ENCODE measurements at regions not wholly inside any gene's neighbourhood (a gene's known extent, or its start where the extent isn't known, plus 50 kb on each side); places are given as distances from the start of the nearest gene placed in this dataset.

GRCh38 chr19:13627531-13627930 is 121.3 kb upstream of the CACNA1A start:
- Histone ChIP-seq H3K9me3 (ENCODE audit: insufficient read depth, low read length, severe bottlenecking) (no peaks in the 10 kb centered on the region), H3K27me3 (ENCODE audit: insufficient read depth, low read length, poor library complexity) (peaks cover 18% of the 10 kb centered on the region), H3K79me2 (ENCODE audit: insufficient read depth, low read length) (no peaks in the 10 kb centered on the region), H3K36me3 (ENCODE audit: insufficient read depth, low read length) (no peaks in the 10 kb centered on the region), H3K9ac (ENCODE audit: low read depth, low read length) (no peak overlapping the region), H3K4me2 (ENCODE audit: insufficient read depth, low read length) (no peak overlapping the region), H4K20me1 (ENCODE audit: insufficient read depth, low read length) (no peaks in the 10 kb centered on the region), H3K27ac (ENCODE audit: low read length) (no peak overlapping the region), H3K4me1 (ENCODE audit: insufficient read depth, low read length) (no peaks in the 10 kb centered on the region), H3K4me3 (ENCODE audit: low read depth in 1 of 2, low read length in 2 of 2) (no peak overlapping the region), H2AFZ (ENCODE audit: low read depth, low read length) (no peak overlapping the region)
- TF ChIP-seq, protein P1, sequence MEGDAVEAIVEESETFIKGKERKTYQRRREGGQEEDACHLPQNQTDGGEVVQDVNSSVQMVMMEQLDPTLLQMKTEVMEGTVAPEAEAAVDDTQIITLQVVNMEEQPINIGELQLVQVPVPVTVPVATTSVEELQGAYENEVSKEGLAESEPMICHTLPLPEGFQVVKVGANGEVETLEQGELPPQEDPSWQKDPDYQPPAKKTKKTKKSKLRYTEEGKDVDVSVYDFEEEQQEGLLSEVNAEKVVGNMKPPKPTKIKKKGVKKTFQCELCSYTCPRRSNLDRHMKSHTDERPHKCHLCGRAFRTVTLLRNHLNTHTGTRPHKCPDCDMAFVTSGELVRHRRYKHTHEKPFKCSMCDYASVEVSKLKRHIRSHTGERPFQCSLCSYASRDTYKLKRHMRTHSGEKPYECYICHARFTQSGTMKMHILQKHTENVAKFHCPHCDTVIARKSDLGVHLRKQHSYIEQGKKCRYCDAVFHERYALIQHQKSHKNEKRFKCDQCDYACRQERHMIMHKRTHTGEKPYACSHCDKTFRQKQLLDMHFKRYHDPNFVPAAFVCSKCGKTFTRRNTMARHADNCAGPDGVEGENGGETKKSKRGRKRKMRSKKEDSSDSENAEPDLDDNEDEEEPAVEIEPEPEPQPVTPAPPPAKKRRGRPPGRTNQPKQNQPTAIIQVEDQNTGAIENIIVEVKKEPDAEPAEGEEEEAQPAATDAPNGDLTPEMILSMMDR (IDR thresholded peaks at IDR 0.05; ENCODE audit: borderline replicate concordance, extremely low read depth, low read length, poor library complexity, severe bottlenecking) = no peak
- no peak for TF ChIP-seq EZH2 (IDR thresholded peaks at IDR 0.05; ENCODE audit: borderline replicate concordance, low read depth, low read length, severe bottlenecking)
- ATAC-seq (ENCODE audit: insufficient read depth, low read depth) (no peak), DNase-seq (no peak)

- H4K20me1 ChIP-seq (ENCODE audit: insufficient read depth, low read length) = no peaks in the 10 kb centered on the region
- TF ChIP-seq EZH2 (IDR thresholded peaks at IDR 0.05; ENCODE audit: borderline replicate concordance, low read depth, low read length, severe bottlenecking) = no peak
- TF ChIP-seq, protein P1 (IDR thresholded peaks at IDR 0.05; ENCODE audit: borderline replicate concordance, extremely low read depth, low read length, poor library complexity, severe bottlenecking) = no peak
- H3K27me3 ChIP-seq (ENCODE audit: insufficient read depth, low read length, poor library complexity) = peaks cover 19% of the 10 kb centered on the region
- H3K4me1 ChIP-seq (ENCODE audit: insufficient read depth, low read length) = no peaks in the 10 kb centered on the region
- DNase-seq (no peak), ATAC-seq (ENCODE audit: insufficient read depth, low read depth) (no peak)
- no peak overlapping the region for H3K27ac ChIP-seq (ENCODE audit: low read length)
- H3K36me3 ChIP-seq (ENCODE audit: insufficient read depth, low read length) = no peaks in the 10 kb centered on the region
- no peak overlapping the region for H3K4me2 ChIP-seq (ENCODE audit: insufficient read depth, low read length)
- no peaks in the 10 kb centered on the region for H3K79me2 ChIP-seq (ENCODE audit: insufficient read depth, low read length)
- no peak overlapping the region for H2AFZ ChIP-seq (ENCODE audit: low read depth, low read length)
- no peaks in the 10 kb centered on the region for H3K9me3 ChIP-seq (ENCODE audit: insufficient read depth, low read length, severe bottlenecking)
- H3K9ac ChIP-seq (ENCODE audit: low read depth, low read length) = no peak overlapping the region
- H3K4me3 ChIP-seq (ENCODE audit: low read depth in 1 of 2, low read length in 2 of 2) = no peak overlapping the region
Measured at GRCh38 chr19:13623716-13624710, 117.7 kb upstream of the CACNA1A start.

DNA sequence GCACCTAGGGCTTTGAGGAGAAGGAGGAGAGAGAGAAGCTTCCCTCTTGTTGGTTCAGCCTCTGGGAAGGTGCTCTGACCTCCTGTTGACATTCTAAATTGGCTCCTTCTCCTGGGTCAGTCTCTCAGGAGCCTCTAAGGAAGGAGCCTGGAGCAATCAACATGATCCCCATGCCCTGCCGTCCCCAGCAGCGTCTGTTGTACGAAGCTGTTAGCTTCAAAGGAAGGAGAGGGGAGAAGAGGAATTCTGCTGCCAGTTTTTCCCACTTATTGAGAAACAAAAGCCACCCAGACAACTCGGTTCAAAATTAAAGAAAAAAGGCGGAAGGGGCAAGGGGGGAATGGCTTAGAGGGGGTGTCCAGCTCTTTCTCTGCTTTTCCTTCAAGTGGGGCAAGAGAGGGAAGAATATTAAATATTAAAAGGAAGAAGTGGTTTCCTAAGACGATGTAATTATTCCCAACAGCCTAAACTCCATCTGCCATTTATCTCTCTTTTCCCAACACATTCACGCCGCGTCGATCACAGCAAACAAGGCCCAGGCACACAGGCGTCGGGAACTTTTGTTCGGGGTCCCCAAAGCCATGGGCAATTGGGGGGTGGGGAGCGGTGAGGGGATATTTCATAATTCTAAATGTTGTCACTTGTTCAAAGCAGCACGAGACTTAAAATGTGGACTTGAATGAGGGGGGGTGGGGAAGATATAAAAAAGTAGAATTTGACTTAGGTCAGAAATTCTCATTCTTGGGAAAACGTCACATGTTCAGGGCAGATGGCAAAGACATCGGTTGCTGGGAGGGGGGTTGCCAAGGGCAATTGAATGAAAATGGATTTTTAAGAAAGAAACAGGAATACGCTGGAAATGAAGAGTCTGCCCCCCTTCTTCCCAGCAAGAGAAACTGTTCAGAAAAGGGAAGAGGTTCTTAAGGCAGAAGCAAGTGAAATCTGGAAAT is 116.8 kb upstream of the CACNA1A start:
- no peaks in the 10 kb centered on the region for H3K36me3 ChIP-seq (ENCODE audit: insufficient read depth, low read length)
- DNase-seq (no peak), ATAC-seq (ENCODE audit: insufficient read depth, low read depth) (no peak)
- TF ChIP-seq, protein P1 (IDR thresholded peaks at IDR 0.05; ENCODE audit: borderline replicate concordance, extremely low read depth, low read length, poor library complexity, severe bottlenecking) = no peak
- TF ChIP-seq EZH2 (IDR thresholded peaks at IDR 0.05; ENCODE audit: borderline replicate concordance, low read depth, low read length, severe bottlenecking) = no peak
- no peaks in the 10 kb centered on the region for H3K9me3 ChIP-seq (ENCODE audit: insufficient read depth, low read length, severe bottlenecking)
- H2AFZ ChIP-seq (ENCODE audit: low read depth, low read length) = no peak overlapping the region
- H3K9ac ChIP-seq (ENCODE audit: low read depth, low read length) = no peak overlapping the region
- H3K4me1 ChIP-seq (ENCODE audit: insufficient read depth, low read length) = no peaks in the 10 kb centered on the region
- no peaks in the 10 kb centered on the region for H4K20me1 ChIP-seq (ENCODE audit: insufficient read depth, low read length)
- no peak overlapping the region for H3K27ac ChIP-seq (ENCODE audit: low read length)
- H3K4me2 ChIP-seq (ENCODE audit: insufficient read depth, low read length) = no peak overlapping the region
- no peaks in the 10 kb centered on the region for H3K79me2 ChIP-seq (ENCODE audit: insufficient read depth, low read length)
- peaks cover 19% of the 10 kb centered on the region for H3K27me3 ChIP-seq (ENCODE audit: insufficient read depth, low read length, poor library complexity)
- H3K4me3 ChIP-seq (ENCODE audit: low read depth in 1 of 2, low read length in 2 of 2) = no peak overlapping the region
